SK-N-SH (cell line): ENCODE measurements at regions not wholly inside any gene's neighbourhood (a gene's known extent, or its start where the extent isn't known, plus 50 kb on each side); places are given as distances from the start of the nearest gene placed in this dataset.

ENCODE experiments used
- CTCF ChIA-PET: fragments of 300-600, 350-600 bp; formaldehyde crosslinking; extraction: SDS; loops from one replicate; lab custom pipeline; 2021; lab: Yijun Ruan, JAX
- POLR2A ChIA-PET: fragments of 350-600 bp; sonication (Branson Sonifier 250); formaldehyde crosslinking; extraction: SDS; loops from one replicate; lab custom pipeline; 2020; ENCODE audit warnings: antibody characterized with exemption, inconsistent platforms; lab: Yijun Ruan, JAX
- DNase-seq: peaks from one replicate; pipeline ENCODE4 v3.0.0; 2012
- H2AFZ ChIP-seq: fragments of 200-600 bp; sonication (generic); 2 replicates; pipeline ENCODE4 v1.8.1; 2016; ENCODE audit warnings: antibody characterized with exemption, mild to moderate bottlenecking, low read depth
- H3F3A ChIP-seq: fragments of 200-600 bp; sonication (generic); replicated peaks from 2 replicates; pipeline ENCODE3; 2016; ENCODE audit warnings: antibody characterized with exemption, mild to moderate bottlenecking; ENCODE audit not compliant: insufficient read depth
- H3K27ac ChIP-seq, 2 experiments: fragments of 200-500 bp in 1 of 2; fragments of 200-600 bp in 1 of 2; sonication (Bioruptor generic) in 1 of 2; sonication (generic), shearing (Covaris generic) in 1 of 2; 2 replicates each; pipeline versions ENCODE4 v1.5.1 to v1.6.1; 2014 to 2016; ENCODE audit warnings: low read depth in 2 of 2, inconsistent platforms in 1 of 2, low read length in 1 of 2, mild to moderate bottlenecking in 1 of 2, mixed read lengths in 1 of 2
- H3K27me3 ChIP-seq: fragments of 200-600 bp; sonication (generic), shearing (Covaris generic); 2 replicates; pipeline ENCODE4 v1.6.1; 2016; ENCODE audit warnings: mixed run types; ENCODE audit not compliant: insufficient read depth
- H3K36me3 ChIP-seq, 2 experiments: fragments of 200-500 bp in 1 of 2; fragments of 200-600 bp in 1 of 2; sonication (Bioruptor generic) in 1 of 2; sonication (generic) in 1 of 2; replicated peaks in 1 of 2; 2 replicates each; pipeline versions ENCODE3 to v1.5.1; 2014 to 2016; ENCODE audit warnings: low read length in 1 of 2, mild to moderate bottlenecking in 1 of 2; ENCODE audit not compliant: insufficient read depth in 2 of 2, control insufficient read depth in 1 of 2
- H3K4me1 ChIP-seq, 2 experiments: fragments of 200-500 bp in 1 of 2; fragments of 200-600 bp in 1 of 2; sonication (Bioruptor generic) in 1 of 2; sonication (generic), shearing (Covaris generic) in 1 of 2; 2 replicates each; pipeline versions ENCODE4 v1.5.1 to v1.6.1; 2014 to 2016; ENCODE audit warnings: low read depth in 1 of 2, low read length in 1 of 2, mixed run types in 1 of 2; ENCODE audit not compliant: insufficient read depth in 2 of 2, control insufficient read depth in 1 of 2
- H3K4me2 ChIP-seq: fragments of 200-600 bp; sonication (generic), shearing (Covaris generic); 2 replicates; pipeline ENCODE4 v1.6.1; 2017; ENCODE audit warnings: mixed run types
- H3K4me3 ChIP-seq, 2 experiments: fragments of 200-500 bp in 1 of 2; fragments of 200-600 bp in 1 of 2; sonication (Bioruptor generic) in 1 of 2; sonication (generic), shearing (Covaris generic) in 1 of 2; 2 replicates each; pipeline versions ENCODE4 v1.5.1 to v1.8.1; 2014 to 2016; ENCODE audit warnings: low read depth in 2 of 2, inconsistent platforms in 1 of 2, low read length in 1 of 2, mild to moderate bottlenecking in 1 of 2, mixed read lengths in 1 of 2, moderate library complexity in 1 of 2
- H3K79me2 ChIP-seq: fragments of 200-600 bp; sonication (generic); 2 replicates; pipeline ENCODE4 v1.8.1; 2017; ENCODE audit warnings: mild to moderate bottlenecking; ENCODE audit not compliant: insufficient read depth
- H3K9ac ChIP-seq: fragments of 200-600 bp; sonication (generic); 2 replicates; pipeline ENCODE4 v1.6.1; 2017; ENCODE audit warnings: mixed run types
- H3K9me2 ChIP-seq: fragments of 200-600 bp; sonication (generic); 2 replicates; pipeline ENCODE4 v1.6.1; 2017; ENCODE audit warnings: mixed run types
- H3K9me3 ChIP-seq: fragments of 200-600 bp; sonication (generic); 2 replicates; pipeline ENCODE4 v1.6.1; 2017; ENCODE audit warnings: mixed run types, mild to moderate bottlenecking, moderate library complexity
- H4K20me1 ChIP-seq: fragments of 200-600 bp; sonication (generic); 2 replicates; pipeline ENCODE4 v1.6.1; 2017; ENCODE audit warnings: mild to moderate bottlenecking, mixed run types; ENCODE audit not compliant: insufficient read depth
- CHD2 ChIP-seq: fragments of 150-350 bp; IDR thresholded peaks from 2 replicates; pipeline ENCODE4 v1.6.1; 2018; ENCODE audit warnings: low read length; ENCODE audit not compliant: partially characterized antibody
- EP300 ChIP-seq, 2 experiments: IDR thresholded peaks; 2 replicates each; pipeline versions ENCODE4 v1.4.0 to v1.6.1; 2012; ENCODE audit warnings: borderline replicate concordance in 1 of 2, low read depth in 1 of 2, low read length in 1 of 2
- GABPA ChIP-seq: IDR thresholded peaks from 2 replicates; pipeline ENCODE4 v1.4.0; 2012; ENCODE audit warnings: low read depth, mild to moderate bottlenecking
- GATA2 ChIP-seq: sonication (generic); formaldehyde crosslinking; IDR thresholded peaks from 2 replicates; pipeline ENCODE4 v1.5.0; 2020; ENCODE audit warnings: mild to moderate bottlenecking, missing genetic modification reagents
- NRF1 ChIP-seq: IDR thresholded peaks from 2 replicates; pipeline ENCODE4 v1.6.1; 2012; ENCODE audit warnings: low read depth, mild to moderate bottlenecking, low read length
- TEAD4 ChIP-seq: IDR thresholded peaks from 2 replicates; pipeline ENCODE4 v1.4.0; 2012; ENCODE audit warnings: mild to moderate bottlenecking, borderline replicate concordance; ENCODE audit not compliant: insufficient read depth
- YY1 ChIP-seq: IDR thresholded peaks from 2 replicates; pipeline ENCODE4 v1.4.0; 2012; ENCODE audit warnings: low read depth, mild to moderate bottlenecking
- WGBS: methylation state at CpG from one replicate; pipeline ENCODE4 v1.1.6; 2017; ENCODE audit warnings: low lambda C conversion rate; 5-methylcytosine and 5-hydroxymethylcytosine counted together
- TF ChIP-seq, protein P1 (sequence below): IDR thresholded peaks from 2 replicates; pipeline ENCODE4 v1.4.0; 2012; ENCODE audit warnings: low read depth
- TF ChIP-seq, protein P2 (sequence below): IDR thresholded peaks from 2 replicates; pipeline ENCODE4 v1.4.0; 2012; ENCODE audit warnings: low read depth, borderline replicate concordance

DNA sequence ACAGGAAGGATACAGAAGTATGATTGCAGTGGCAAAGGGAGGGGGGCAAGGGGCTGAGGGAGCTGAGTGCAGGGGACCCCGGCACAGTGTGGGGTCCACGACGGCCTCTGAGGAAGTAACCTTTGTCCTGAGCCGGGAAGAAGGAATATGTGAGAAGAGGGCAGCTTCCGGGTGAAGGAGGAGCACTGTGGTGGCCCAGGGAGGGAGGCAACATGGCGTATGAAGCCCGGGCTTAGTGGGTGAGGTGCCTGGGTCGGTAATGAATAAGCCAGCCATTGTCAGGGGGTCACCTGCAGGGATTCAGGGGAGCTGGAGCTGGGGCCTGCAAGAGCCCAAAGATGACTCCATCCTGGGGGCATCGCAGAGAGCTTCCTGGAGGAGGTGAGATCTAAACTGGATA lies 200.4 kb downstream of the FOXD2 start:
- ChIA-PET POLR2A (no interaction called here), CTCF (interaction anchor here (1.8 kb wide), 1 partner anchor 17 kb away, joined by 4 read pairs; no protein-coding TSS in a partner anchor)
- Histone ChIP-seq H3K9me3 (no peaks in the 10 kb centered on the region), H3K36me3 (no peaks in the 10 kb centered on the region), H3K4me1 (peaks cover 0 to 13% of the 10 kb centered on the region in 2 experiments; a peak in 1 of 4 replicates), H3K4me3 (no peak overlapping the region), H3F3A (no peaks in the 10 kb centered on the region), H3K79me2 (no peaks in the 10 kb centered on the region), H2AFZ (no peak overlapping the region), H3K27me3 (no peaks in the 10 kb centered on the region), H3K9ac (no peak overlapping the region), H3K9me2 (no peaks in the 10 kb centered on the region), H3K27ac (peak overlapping the region in 1 of 2 experiments; percentile 76; a peak in 1 of 4 replicates), H4K20me1 (no peaks in the 10 kb centered on the region), H3K4me2 (no peak overlapping the region)
- 52% methylated on average over 9 of the region's 9 CpGs for WGBS
- no peak for DNase-seq
- no peak for TF ChIP-seq CHD2
- no peak for TF ChIP-seq YY1
- TF ChIP-seq NRF1: no peak
- TF ChIP-seq, protein P1, sequence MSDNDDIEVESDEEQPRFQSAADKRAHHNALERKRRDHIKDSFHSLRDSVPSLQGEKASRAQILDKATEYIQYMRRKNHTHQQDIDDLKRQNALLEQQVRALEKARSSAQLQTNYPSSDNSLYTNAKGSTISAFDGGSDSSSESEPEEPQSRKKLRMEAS: no peak

DNA sequence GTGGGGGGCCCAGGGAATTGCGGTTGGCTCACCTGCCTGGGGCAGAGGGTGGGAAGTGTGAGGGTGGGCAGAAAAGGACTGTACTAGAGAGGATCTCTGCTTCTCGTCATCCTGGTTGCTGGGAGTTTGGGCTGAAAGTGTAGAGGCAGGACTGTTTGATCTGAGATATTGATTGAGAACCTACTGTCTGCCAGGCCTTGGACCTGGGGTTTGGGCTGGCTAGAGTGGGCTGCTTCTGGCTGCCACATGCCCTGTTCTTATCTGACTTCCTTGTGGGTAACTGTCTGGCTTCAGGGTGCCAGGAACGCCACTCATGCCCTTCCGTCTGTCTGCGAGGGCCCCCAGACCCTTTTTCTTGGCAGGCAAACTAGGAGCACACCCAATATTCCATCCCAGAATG lies 200.9 kb downstream of the FOXD2 start:
- Histone ChIP-seq H3K27ac (peak overlapping the region in 1 of 2 experiments; percentile 76; a peak in 2 of 4 replicates), H3K4me3 (no peak overlapping the region), H3K79me2 (no peaks in the 10 kb centered on the region), H3K9me3 (no peaks in the 10 kb centered on the region), H3K9me2 (no peaks in the 10 kb centered on the region), H3K27me3 (no peaks in the 10 kb centered on the region), H3K9ac (no peak overlapping the region), H3K4me2 (no peak overlapping the region), H3F3A (no peaks in the 10 kb centered on the region), H4K20me1 (no peaks in the 10 kb centered on the region), H3K4me1 (peaks cover 0 to 18% of the 10 kb centered on the region in 2 experiments; a peak in 1 of 4 replicates), H3K36me3 (no peaks in the 10 kb centered on the region), H2AFZ (no peak overlapping the region)
- ChIA-PET CTCF (interaction anchor here (1.8 kb wide), 1 partner anchor 17 kb away, joined by 4 read pairs; no protein-coding TSS in a partner anchor), POLR2A (no interaction called here)
- 29% methylated on average over 5 of the region's 5 CpGs for WGBS
- TF ChIP-seq EP300 (IDR thresholded peaks at IDR 0.05; ENCODE audit: borderline replicate concordance in 1 of 2, low read depth in 1 of 2, low read length in 1 of 2) (peak in 1 of 2 experiments; percentile 18; a peak in 1 of 4 replicates), GATA2 (CRISPR knock-in tag) (peak; percentile 65), GABPA (no peak), TEAD4 (no peak)
- TF ChIP-seq, protein P2, sequence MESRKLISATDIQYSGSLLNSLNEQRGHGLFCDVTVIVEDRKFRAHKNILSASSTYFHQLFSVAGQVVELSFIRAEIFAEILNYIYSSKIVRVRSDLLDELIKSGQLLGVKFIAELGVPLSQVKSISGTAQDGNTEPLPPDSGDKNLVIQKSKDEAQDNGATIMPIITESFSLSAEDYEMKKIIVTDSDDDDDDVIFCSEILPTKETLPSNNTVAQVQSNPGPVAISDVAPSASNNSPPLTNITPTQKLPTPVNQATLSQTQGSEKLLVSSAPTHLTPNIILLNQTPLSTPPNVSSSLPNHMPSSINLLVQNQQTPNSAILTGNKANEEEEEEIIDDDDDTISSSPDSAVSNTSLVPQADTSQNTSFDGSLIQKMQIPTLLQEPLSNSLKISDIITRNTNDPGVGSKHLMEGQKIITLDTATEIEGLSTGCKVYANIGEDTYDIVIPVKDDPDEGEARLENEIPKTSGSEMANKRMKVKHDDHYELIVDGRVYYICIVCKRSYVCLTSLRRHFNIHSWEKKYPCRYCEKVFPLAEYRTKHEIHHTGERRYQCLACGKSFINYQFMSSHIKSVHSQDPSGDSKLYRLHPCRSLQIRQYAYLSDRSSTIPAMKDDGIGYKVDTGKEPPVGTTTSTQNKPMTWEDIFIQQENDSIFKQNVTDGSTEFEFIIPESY: no peak
- DNase-seq: peak; percentile 54
